IPS DF 6.9 (cell line): ENCODE measurements at regions not wholly inside any gene's neighbourhood (a gene's known extent, or its start where the extent isn't known, plus 50 kb on each side); places are given as distances from the start of the nearest gene placed in this dataset.

Experiments
- DNase-seq: peaks from one replicate; pipeline ENCODE4 v3.0.0-alpha.2; 2013; ENCODE audit warnings: low read depth, low spot score
- H3K27ac ChIP-seq: one replicate; pipeline ENCODE4 v1.5.1; 2013; ENCODE audit warnings: low read length, control low read depth
- H3K27me3 ChIP-seq: 2 replicates; pipeline ENCODE4 v1.6.1; 2013; ENCODE audit warnings: mild to moderate bottlenecking, low read length; ENCODE audit not compliant: control insufficient read depth, insufficient read depth
- H3K36me3 ChIP-seq: 2 replicates; pipeline ENCODE4 v1.6.1; 2013; ENCODE audit warnings: low read length; ENCODE audit not compliant: control insufficient read depth, insufficient read depth
- H3K4me1 ChIP-seq: 2 replicates; pipeline ENCODE4 v1.6.1; 2013; ENCODE audit warnings: low read length; ENCODE audit not compliant: control insufficient read depth, insufficient read depth
- H3K4me3 ChIP-seq: 2 replicates; pipeline ENCODE4 v1.5.1; 2013; ENCODE audit warnings: mild to moderate bottlenecking, low read length
- H3K9me3 ChIP-seq: 2 replicates; pipeline ENCODE4 v1.6.1; 2013; ENCODE audit warnings: low read length, inconsistent platforms; ENCODE audit not compliant: control insufficient read depth, insufficient read depth
- WGBS: extraction: QIAGEN DNeasy Blood & Tissue Kit; methylation state at CpG from one replicate; pipeline ENCODE4 v1.1.7; 2013; ENCODE audit warnings: mixed read lengths, missing lambda C conversion rate; ENCODE audit not compliant: insufficient read length, insufficient coverage; 5-methylcytosine and 5-hydroxymethylcytosine counted together

DNA sequence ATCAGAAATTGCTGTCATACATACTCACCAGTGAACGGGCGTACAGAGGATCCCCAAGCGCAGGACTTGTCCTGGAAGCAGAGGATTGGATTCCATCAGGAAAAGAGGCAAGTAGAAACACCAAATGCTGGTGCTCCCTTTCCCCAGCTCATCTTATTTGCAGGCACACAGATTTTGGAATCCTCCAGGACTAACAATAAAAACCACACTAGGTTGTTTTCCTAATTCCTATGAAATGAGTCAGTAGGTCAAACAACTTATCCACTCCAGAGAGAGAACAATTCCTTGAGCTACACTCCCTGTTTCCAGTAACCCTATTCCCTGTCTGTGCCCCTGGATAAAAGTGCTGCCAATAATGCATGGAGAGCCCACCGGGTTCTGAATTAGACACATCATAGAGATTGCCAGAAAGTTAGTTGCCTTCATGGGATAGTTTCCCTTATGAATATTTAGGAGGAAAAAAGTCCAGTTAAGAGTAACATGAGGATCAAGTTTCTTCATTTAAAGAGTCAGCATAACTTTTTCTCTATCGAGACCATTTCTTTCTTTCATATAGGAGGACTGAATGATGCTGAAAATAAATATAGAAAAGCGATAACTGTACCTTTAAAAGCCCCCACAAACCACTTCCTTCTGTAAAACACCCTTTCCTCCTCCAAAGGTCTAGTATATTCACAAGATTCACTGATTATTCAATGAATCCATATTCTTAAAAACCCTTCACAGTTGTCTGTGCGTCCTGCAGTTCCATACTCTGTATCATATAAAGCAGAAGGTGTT lies 178.3 kb upstream of the KLF14 start:
- DNase-seq: no peak
- no peak overlapping the region for H3K27ac ChIP-seq
- no peaks in the 10 kb centered on the region for H3K27me3 ChIP-seq
- H3K36me3 ChIP-seq: no peaks in the 10 kb centered on the region
- H3K9me3 ChIP-seq: no peaks in the 10 kb centered on the region
- no CpG with 5 or more reads among the region's 7 CpGs for WGBS
- H3K4me1 ChIP-seq: peaks cover 17% of the 10 kb centered on the region
- no peak overlapping the region for H3K4me3 ChIP-seq

DNA sequence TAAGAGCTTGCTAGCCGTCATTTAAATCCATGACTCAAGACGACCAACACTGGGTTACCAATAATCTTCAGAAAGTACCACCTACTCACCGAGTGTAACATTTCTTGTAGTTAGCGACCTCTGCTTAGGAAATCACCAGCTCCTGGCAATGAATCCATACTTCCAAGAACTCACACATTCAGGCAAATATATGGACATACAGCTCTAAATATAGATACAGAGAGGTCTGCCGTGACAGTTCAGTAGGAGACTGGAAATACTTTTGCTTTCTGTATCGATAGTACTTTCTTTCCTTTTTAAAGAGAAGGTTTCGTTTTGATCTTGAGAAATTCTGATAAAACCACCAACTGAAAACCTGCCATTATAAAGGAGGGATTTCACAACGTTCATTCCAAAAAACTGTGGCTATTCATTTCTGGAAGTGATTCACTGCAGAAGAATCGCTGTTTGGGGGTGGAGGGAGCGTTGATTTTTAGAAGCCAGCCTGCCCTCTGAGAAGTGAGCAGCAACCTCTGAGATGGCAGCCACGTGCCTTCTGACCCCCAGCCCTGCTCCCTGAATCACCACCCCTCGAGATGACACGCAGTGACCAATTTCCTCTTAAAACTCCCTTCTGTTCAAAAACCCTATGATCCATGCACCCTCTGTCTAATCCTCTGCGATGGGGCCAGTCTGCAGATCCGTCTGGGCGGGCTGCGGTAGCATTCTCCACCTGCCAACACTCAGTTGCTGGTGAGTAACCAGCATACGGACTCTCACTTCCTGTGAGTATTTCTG lies 179.0 kb upstream of the KLF14 start:
- peaks cover 17% of the 10 kb centered on the region for H3K4me1 ChIP-seq
- WGBS: no CpG with 5 or more reads among the region's 18 CpGs
- no peak for DNase-seq

DNA sequence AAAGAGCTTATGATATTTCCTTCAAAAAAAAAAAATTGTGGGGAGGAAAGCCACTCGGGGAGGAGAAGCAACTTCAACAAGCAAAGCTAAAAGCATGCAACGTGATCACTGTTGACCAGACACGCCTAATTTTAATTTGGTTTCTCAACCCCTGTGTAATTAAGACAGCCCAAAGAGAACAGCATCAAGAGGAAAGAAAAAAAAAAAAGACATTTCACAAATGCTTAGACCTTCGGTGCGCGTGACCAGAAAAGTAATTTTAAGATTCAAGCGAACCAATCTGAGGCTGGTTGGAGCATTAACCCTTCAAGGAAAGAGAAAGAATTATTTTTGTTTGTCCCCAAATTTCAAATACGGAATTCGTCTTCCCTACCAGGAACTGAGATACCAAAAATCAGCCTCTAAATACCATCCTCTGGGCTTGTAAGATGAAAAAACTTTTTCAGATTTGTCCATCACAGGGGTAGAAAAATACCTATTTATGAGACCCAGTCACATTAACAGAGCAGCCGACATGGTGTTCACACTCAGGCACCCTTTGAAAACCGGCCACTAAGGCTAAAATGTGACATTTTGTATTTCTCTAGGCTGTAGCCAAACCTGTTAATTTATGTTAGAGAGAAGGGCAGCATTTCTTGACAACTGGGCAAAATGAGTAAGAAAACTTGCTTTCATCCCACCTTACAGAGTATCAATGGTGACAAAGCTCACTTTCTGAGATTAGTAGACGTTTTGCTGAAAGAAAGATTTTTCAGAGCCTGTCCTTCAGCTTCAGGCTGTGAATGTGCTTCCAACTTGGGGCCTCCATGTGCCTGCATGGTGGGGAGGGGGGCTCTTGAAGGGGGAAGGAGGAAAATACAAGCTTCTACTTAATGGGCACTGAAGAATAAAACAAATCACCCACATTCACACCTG lies 179.9 kb upstream of the KLF14 start:
- Histone ChIP-seq H3K27ac (no peak overlapping the region), H3K4me3 (no peak overlapping the region), H3K36me3 (no peaks in the 10 kb centered on the region), H3K27me3 (no peaks in the 10 kb centered on the region), H3K9me3 (no peaks in the 10 kb centered on the region), H3K4me1 (peaks cover 17% of the 10 kb centered on the region)
- WGBS: no CpG with 5 or more reads among the region's 12 CpGs
- no peak for DNase-seq

More for the DNA sequence above, 179.0 kb upstream of the KLF14 start:
- H3K27ac ChIP-seq: no peak overlapping the region
- no peaks in the 10 kb centered on the region for H3K9me3 ChIP-seq
- H3K36me3 ChIP-seq: no peaks in the 10 kb centered on the region
- H3K27me3 ChIP-seq: no peaks in the 10 kb centered on the region
- no peak overlapping the region for H3K4me3 ChIP-seq

DNA sequence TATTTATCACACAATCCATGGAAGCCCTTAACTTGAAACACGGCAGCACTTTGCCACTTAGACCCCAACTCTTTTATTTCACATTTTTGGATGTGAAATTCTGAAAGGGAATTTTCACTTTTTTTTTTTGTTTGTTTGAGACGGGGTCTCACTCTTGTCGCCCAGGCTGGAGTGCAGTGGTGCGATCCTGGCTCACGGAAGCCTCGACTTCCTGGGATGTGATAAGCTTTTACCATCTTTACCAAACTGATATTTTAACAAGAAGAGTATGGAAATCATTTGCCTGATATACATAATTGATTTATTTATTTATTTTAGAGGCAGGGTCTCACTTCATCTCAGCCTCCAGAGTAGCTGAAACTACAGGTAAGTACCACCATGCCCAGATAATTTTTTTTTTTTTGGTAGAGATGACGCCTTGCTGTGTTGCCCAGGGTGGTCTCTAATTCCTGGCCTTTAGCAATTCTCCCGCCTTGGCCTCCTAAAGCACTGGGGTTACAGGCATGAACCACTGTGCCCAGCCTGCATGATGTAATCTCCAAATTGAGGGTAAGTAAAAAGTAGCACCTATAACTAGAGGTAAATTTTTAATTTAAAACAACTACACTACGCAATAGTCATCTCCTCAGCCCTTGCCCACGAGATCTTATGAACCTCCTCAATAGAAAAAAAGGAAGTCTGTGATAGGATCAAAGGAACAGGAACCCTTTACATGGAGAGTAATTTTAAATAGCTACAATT lies 180.7 kb upstream of the KLF14 start:
- no peaks in the 10 kb centered on the region for H3K36me3 ChIP-seq
- peaks cover 10% of the 10 kb centered on the region for H3K4me1 ChIP-seq
- no peak for DNase-seq
- no peak overlapping the region for H3K4me3 ChIP-seq
- no peaks in the 10 kb centered on the region for H3K27me3 ChIP-seq
- no peak overlapping the region for H3K27ac ChIP-seq
- no CpG with 5 or more reads among the region's 10 CpGs for WGBS
- no peaks in the 10 kb centered on the region for H3K9me3 ChIP-seq

DNA sequence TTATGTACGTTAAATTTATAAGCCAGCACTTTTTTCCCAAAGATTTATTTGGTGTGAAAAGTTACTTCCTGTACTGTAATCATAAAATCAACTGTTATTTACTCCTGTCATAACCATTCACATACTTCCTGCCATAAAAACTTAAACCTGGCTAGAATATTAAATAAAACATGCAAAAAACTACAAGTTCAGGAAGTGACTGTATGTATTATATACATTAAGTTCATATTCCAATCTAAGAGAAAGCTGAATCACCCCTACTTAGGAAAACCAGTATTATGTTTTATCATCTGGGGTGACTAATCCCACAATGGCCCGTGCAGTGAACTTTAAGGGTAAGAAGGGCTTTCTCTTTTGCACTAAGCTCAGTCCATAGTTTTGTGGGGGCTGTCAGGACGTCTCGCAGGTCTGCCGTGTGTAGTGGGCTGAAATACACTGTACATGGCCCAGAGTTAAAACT lies 183.7 kb upstream of the KLF14 start:
- Histone ChIP-seq H3K4me3 (no peak overlapping the region), H3K9me3 (no peaks in the 10 kb centered on the region), H3K4me1 (peaks cover 13% of the 10 kb centered on the region), H3K36me3 (no peaks in the 10 kb centered on the region; the same call in 1 of the 2 replicates), H3K27ac (no peak overlapping the region), H3K27me3 (no peaks in the 10 kb centered on the region)
- WGBS: no CpG with 5 or more reads among the region's 5 CpGs
- no peak for DNase-seq

DNA sequence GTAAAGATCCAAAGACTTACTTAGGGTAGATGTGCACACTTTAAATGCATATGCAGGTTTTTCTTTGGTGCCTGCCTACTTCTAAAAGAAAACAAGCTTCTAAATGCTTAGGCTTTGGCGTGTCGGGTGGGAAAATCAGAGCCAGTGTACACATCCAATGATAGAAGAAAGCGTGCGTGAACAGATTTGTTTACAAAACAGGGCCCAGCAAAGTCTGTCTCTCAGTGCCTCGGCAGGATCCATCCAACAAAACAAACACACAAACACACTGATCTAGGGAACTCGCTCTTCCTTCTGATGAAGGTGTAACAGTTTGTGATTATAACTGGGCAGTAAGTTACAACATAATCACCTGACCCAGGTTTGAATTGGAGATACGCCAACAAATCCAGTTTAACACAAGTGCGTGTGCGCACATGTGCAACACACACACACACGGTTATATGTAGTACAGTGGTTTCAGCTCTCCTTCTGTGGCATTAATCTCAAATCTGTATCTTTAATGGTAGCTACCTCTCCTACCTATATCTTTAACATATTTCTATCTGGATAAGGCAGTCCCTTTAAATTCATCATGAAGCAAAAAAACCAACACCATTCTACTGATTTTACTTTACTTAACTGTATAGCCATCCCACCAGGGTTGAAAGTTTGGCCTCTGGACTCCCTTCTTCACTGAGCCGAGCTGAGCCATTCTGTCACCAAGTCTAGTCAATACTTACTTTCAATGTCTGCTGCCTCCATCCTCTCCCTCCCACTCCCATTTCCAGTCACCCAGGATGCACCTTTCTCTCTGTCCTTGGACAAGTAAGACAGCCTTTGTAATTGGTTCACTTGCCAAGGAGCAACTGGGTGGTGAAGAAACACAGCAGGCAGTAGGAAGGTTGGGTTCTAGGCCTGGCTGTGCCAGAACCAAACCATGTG lies 184.4 kb upstream of the KLF14 start:
- no peak overlapping the region for H3K4me3 ChIP-seq
- no peaks in the 10 kb centered on the region for H3K9me3 ChIP-seq
- DNase-seq: no peak
- no CpG with 5 or more reads among the region's 11 CpGs for WGBS
- no peaks in the 10 kb centered on the region for H3K27me3 ChIP-seq
- no peaks in the 10 kb centered on the region; the same call in 1 of the 2 replicates for H3K36me3 ChIP-seq
- H3K4me1 ChIP-seq: peaks cover 9% of the 10 kb centered on the region
- H3K27ac ChIP-seq: no peak overlapping the region

DNA sequence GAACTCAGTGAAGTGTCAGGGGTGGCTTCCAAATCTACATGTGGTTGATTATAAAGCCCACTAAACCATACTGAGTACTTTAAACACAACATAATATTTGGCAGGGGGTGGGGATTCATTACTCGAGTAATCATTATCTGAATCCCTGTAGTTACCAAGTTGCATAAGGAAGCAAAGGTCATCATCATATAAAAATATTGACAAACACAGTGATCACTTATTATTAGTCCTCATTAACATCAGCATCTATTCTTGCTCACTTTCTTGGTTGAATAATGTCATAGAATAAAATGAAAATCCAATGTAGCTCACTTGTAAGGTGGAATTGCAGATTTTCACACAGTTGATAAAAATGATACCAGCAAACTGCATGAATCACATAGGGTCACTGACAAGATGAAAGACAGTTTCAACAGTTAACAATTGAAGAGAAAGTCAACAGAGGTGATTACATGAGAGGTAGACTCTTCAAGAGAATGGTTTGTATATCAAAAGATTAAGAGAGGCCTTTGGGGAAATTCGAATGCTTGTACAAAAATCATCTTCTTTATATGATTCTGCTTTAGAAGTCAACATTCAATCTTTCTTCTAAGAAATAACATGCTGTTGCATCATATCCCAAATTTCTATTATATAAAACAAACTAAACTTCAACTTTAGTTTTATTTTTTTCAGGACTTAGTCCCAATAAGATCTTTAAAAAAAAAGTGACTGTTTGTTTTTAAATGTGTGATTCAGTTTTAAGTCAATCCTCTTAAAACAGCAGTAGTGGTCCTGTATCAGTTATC lies 185.5 kb upstream of the KLF14 start:
- no peak overlapping the region for H3K27ac ChIP-seq
- DNase-seq: no peak
- WGBS: no CpG with 5 or more reads among the region's 2 CpGs

DNA sequence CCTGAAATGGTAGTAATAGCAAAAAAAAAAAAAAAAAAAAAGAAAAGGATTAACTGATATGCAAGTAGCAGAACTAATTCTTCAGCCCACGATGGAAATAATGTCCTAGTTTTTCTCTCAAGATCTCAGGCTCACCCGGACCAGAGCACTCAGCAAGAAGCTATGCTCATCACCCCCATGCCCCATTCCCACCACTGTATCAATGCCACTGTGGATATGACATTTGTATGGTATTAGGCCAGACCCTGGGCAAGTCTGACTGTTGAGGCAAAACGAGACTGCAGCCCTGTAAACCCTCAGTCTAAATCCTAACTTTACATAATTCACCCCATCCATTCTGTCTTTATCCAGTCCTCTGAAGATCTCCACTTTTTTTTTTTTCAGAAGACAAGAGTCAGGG lies 186.1 kb upstream of the KLF14 start:
- Histone ChIP-seq H3K4me1 (peaks cover 9% of the 10 kb centered on the region), H3K36me3 (no peaks in the 10 kb centered on the region; the same call in 1 of the 2 replicates), H3K27me3 (no peaks in the 10 kb centered on the region), H3K4me3 (no peak overlapping the region), H3K27ac (no peak overlapping the region), H3K9me3 (no peaks in the 10 kb centered on the region)
- no CpG with 5 or more reads among the region's 3 CpGs for WGBS
- DNase-seq: no peak

More for the DNA sequence above, 185.5 kb upstream of the KLF14 start:
- Histone ChIP-seq H3K36me3 (no peaks in the 10 kb centered on the region; the same call in 1 of the 2 replicates), H3K4me1 (peaks cover 9% of the 10 kb centered on the region), H3K4me3 (no peak overlapping the region), H3K9me3 (no peaks in the 10 kb centered on the region), H3K27me3 (no peaks in the 10 kb centered on the region)
